ENCODE measurements at regions not wholly inside any gene's neighbourhood (a gene's known extent, or its start where the extent isn't known, plus 50 kb on each side); places are given as distances from the start of the nearest gene placed in this dataset.

DNA sequence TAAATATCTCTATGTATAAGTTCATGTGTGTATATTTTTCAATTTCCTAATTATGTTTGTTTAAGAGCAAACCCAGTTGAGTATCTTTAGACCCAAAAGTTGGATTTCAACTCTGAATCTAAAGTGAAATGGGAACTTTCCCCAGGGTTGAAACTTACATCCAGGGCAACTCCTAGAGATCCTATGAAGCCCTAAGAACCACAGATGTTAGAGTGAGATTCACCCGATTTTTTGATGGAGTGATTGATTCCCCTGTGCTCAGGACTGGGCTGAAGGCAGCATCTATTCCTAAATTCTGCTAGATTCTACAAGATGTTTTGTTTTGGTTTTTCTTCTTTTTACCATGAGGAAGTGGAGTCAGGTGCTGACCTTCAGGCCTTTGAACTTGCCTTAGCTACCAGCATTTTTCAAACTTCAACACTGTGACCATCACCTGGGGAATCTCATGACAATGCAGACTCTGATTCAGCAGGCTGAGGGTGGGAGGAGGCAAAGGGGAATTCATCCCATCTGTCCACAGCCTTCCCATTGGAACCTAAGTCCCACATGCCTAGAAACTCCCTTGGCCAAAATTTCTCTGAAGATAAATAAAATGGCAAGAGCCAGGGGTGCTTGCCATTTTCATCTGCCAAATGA is 145.5 kb downstream of the ETS2 start:
- H3K27me3 ChIP-seq (ENCODE audit: insufficient read depth, low read depth) = no peaks in the 10 kb centered on the region
- no peak overlapping the region for H3K4me3 ChIP-seq
- H3K9me3 ChIP-seq (ENCODE audit: insufficient read depth, low read depth) = no peaks in the 10 kb centered on the region
- TF ChIP-seq EZH2 (IDR thresholded peaks at IDR 0.05; ENCODE audit: low read depth) = no peak
- TF ChIP-seq, protein P1, sequence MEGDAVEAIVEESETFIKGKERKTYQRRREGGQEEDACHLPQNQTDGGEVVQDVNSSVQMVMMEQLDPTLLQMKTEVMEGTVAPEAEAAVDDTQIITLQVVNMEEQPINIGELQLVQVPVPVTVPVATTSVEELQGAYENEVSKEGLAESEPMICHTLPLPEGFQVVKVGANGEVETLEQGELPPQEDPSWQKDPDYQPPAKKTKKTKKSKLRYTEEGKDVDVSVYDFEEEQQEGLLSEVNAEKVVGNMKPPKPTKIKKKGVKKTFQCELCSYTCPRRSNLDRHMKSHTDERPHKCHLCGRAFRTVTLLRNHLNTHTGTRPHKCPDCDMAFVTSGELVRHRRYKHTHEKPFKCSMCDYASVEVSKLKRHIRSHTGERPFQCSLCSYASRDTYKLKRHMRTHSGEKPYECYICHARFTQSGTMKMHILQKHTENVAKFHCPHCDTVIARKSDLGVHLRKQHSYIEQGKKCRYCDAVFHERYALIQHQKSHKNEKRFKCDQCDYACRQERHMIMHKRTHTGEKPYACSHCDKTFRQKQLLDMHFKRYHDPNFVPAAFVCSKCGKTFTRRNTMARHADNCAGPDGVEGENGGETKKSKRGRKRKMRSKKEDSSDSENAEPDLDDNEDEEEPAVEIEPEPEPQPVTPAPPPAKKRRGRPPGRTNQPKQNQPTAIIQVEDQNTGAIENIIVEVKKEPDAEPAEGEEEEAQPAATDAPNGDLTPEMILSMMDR (conservative IDR thresholded peaks at IDR 0.05) = no peak
- no peak overlapping the region for H3K4me2 ChIP-seq
- DNase-seq = no peak
- ChIA-PET POLR2A (ENCODE audit: unreplicated experiment) (no interaction called here), CTCF (no interaction called here)
- no peaks in the 10 kb centered on the region for H3K36me3 ChIP-seq (ENCODE audit: low read depth)
- H3K79me2 ChIP-seq (ENCODE audit: low read depth) = no peaks in the 10 kb centered on the region
- no peak overlapping the region for H2AFZ ChIP-seq
- BruUV-seq (replicated peaks) = no TSS peak
- H4K20me1 ChIP-seq (ENCODE audit: insufficient read depth) = no peaks in the 10 kb centered on the region
- no peaks in the 10 kb centered on the region for H3K9me2 ChIP-seq (ENCODE audit: insufficient read depth)
- no peaks in the 10 kb centered on the region for H3F3A ChIP-seq (ENCODE audit: insufficient read depth, low read depth)
- no peak overlapping the region for H3K27ac ChIP-seq
- no peaks in the 10 kb centered on the region for H3K4me1 ChIP-seq (replicated peaks; ENCODE audit: insufficient read depth)
- intact Hi-C loops (cut with micrococcal nuclease; ENCODE audit: unreplicated experiment) = no loop called here

- POLR2A ChIA-PET (ENCODE audit: unreplicated experiment) = no interaction called here
- TF ChIP-seq, protein P1 (conservative IDR thresholded peaks at IDR 0.05) = no peak
- TF ChIP-seq EZH2 (IDR thresholded peaks at IDR 0.05; ENCODE audit: low read depth) = no peak
- Histone ChIP-seq H3F3A (ENCODE audit: insufficient read depth, low read depth) (no peaks in the 10 kb centered on the region), H3K4me3 (no peak overlapping the region), H4K20me1 (ENCODE audit: insufficient read depth) (no peaks in the 10 kb centered on the region), H3K36me3 (ENCODE audit: low read depth) (no peaks in the 10 kb centered on the region), H3K9me2 (ENCODE audit: insufficient read depth) (no peaks in the 10 kb centered on the region), H3K4me2 (no peak overlapping the region), H3K9me3 (ENCODE audit: insufficient read depth, low read depth) (no peaks in the 10 kb centered on the region), H3K4me1 (replicated peaks; ENCODE audit: insufficient read depth) (no peaks in the 10 kb centered on the region), H3K79me2 (ENCODE audit: low read depth) (no peaks in the 10 kb centered on the region), H2AFZ (no peak overlapping the region), H3K27ac (no peak overlapping the region), H3K27me3 (ENCODE audit: insufficient read depth, low read depth) (no peaks in the 10 kb centered on the region)
- CTCF ChIA-PET = no interaction called here
- intact Hi-C loops (cut with micrococcal nuclease; ENCODE audit: unreplicated experiment) = no loop called here
- no peak for DNase-seq
- no TSS peak for BruUV-seq (replicated peaks)
These were observed 144.8 kb downstream of the ETS2 start for GRCh38 chr21:38950435-38951094.

GRCh38 chr21:38949070-38949380 is 143.3 kb downstream of the ETS2 start:
- ChIA-PET POLR2A (ENCODE audit: unreplicated experiment) (no interaction called here), CTCF (no interaction called here)
- no peak overlapping the region for H3K27ac ChIP-seq
- H3K4me2 ChIP-seq = no peak overlapping the region
- intact Hi-C loops (cut with micrococcal nuclease; ENCODE audit: unreplicated experiment) = no loop called here
- H2AFZ ChIP-seq = no peak overlapping the region
- H3K36me3 ChIP-seq (ENCODE audit: low read depth) = no peaks in the 10 kb centered on the region
- no peaks in the 10 kb centered on the region for H4K20me1 ChIP-seq (ENCODE audit: insufficient read depth)
- no peaks in the 10 kb centered on the region for H3K9me3 ChIP-seq (ENCODE audit: insufficient read depth, low read depth)
- no peaks in the 10 kb centered on the region for H3K79me2 ChIP-seq (ENCODE audit: low read depth)
- H3K9me2 ChIP-seq (ENCODE audit: insufficient read depth) = no peaks in the 10 kb centered on the region
- TF ChIP-seq EZH2 (IDR thresholded peaks at IDR 0.05; ENCODE audit: low read depth) = no peak
- TF ChIP-seq, protein P1 (conservative IDR thresholded peaks at IDR 0.05) = no peak
- no TSS peak for BruUV-seq (replicated peaks)
- no peak for DNase-seq
- H3K27me3 ChIP-seq (ENCODE audit: insufficient read depth, low read depth) = no peaks in the 10 kb centered on the region
- no peak overlapping the region for H3K4me3 ChIP-seq
- H3F3A ChIP-seq (ENCODE audit: insufficient read depth, low read depth) = no peaks in the 10 kb centered on the region
- H3K4me1 ChIP-seq (replicated peaks; ENCODE audit: insufficient read depth) = no peaks in the 10 kb centered on the region

Data from PC-9 (cell line).